HG03457 (cell line): ENCODE measurements at regions not wholly inside any gene's neighbourhood (a gene's known extent, or its start where the extent isn't known, plus 50 kb on each side); places are given as distances from the start of the nearest gene placed in this dataset.
A peak's percentile ranks its signal among the peaks of the same experiment; 100 is the strongest.
"Not testable (repeated sequence)": the region's sequence is repeated elsewhere in the genome, so short reads cannot be mapped to it uniquely, and the experiment has no call there.

Experiments used
- ATAC-seq: cut with Tn5 transposase; IDR thresholded peaks from one replicate; pipeline ENCODE4 v1.9.1; 2021; ENCODE audit warnings: moderate number of reproducible peaks; ENCODE audit not compliant: unreplicated experiment

GRCh38 chr10:33102071-33102470 lies 144.0 kb upstream of the ITGB1 start:
- no peak for ATAC-seq

- ATAC-seq, result no peak
Observed at GRCh38 chr10:33101392-33101787, 143.4 kb upstream of the ITGB1 start.

- no peak for ATAC-seq
Observed at GRCh38 chr10:33100781-33101391, 142.9 kb upstream of the ITGB1 start.

GRCh38 chr10:33099748-33100147 lies 141.7 kb upstream of the ITGB1 start:
- ATAC-seq, result no peak

- no peak for ATAC-seq
Observed at GRCh38 chr10:33098951-33099663, 141.1 kb upstream of the ITGB1 start.

- peak; percentile 50 for ATAC-seq
Observed at GRCh38 chr10:33095867-33096815, 138.1 kb upstream of the ITGB1 start.

GRCh38 chr10:33094263-33095051 lies 136.4 kb upstream of the ITGB1 start:
- ATAC-seq, result no peak

GRCh38 chr10:33093362-33093761 lies 135.3 kb upstream of the ITGB1 start:
- no peak for ATAC-seq

- no peak for ATAC-seq
Observed at GRCh38 chr10:33092596-33092995, 134.6 kb upstream of the ITGB1 start.

GRCh38 chr10:33091201-33091600 lies 133.2 kb upstream of the ITGB1 start:
- no peak for ATAC-seq

GRCh38 chr10:33088990-33089389 lies 131.0 kb upstream of the ITGB1 start:
- ATAC-seq, result no peak

- no peak for ATAC-seq
Observed at GRCh38 chr10:33087922-33088321, 129.9 kb upstream of the ITGB1 start.

- ATAC-seq, result no peak
Observed at GRCh38 chr10:33087152-33087551, 129.1 kb upstream of the ITGB1 start.

- ATAC-seq, result no peak
Observed at GRCh38 chr10:33086100-33086499, 128.1 kb upstream of the ITGB1 start.

- ATAC-seq, result no peak
Observed at GRCh38 chr10:33085313-33085833, 127.3 kb upstream of the ITGB1 start.

GRCh38 chr10:33084453-33084852 lies 126.4 kb upstream of the ITGB1 start:
- no peak for ATAC-seq

GRCh38 chr10:33082373-33082895 lies 124.4 kb upstream of the ITGB1 start:
- no peak for ATAC-seq

GRCh38 chr10:33080467-33080866 lies 122.4 kb upstream of the ITGB1 start:
- ATAC-seq, result not testable (repeated sequence)

GRCh38 chr10:33074443-33074842 lies 116.4 kb upstream of the ITGB1 start:
- ATAC-seq, result no peak

GRCh38 chr10:33073641-33074415 lies 115.8 kb upstream of the ITGB1 start:
- ATAC-seq, result no peak
